Right lobe of liver (tissue), 4 donors: ENCODE measurements at regions not wholly inside any gene's neighbourhood (a gene's known extent, or its start where the extent isn't known, plus 50 kb on each side); places are given as distances from the start of the nearest gene placed in this dataset.

Experiments used
- CTCF ChIP-seq, 4 donors: fragments of 200-600 bp in 3 of 4; fragments of 450-650 bp in 1 of 4; IDR thresholded peaks; one replicate each; pipeline versions ENCODE4 v1.5.1 to v1.8.0; 2016 to 2022; ENCODE audit warnings: antibody characterized with exemption in 4 of 4, mild to moderate bottlenecking in 2 of 4
- POLR2A ChIP-seq: fragments of 450-650 bp; IDR thresholded peaks from one replicate; pipeline ENCODE4 v1.6.1; 2017; ENCODE audit warnings: antibody characterized with exemption, mild to moderate bottlenecking
- donor health status: DM: no; HTN: no; CAD: no.
- donor health status: DM: no; HTN: no; CAD: no.
- donor health status: DM: no; HTN: yes; CAD: no.

DNA sequence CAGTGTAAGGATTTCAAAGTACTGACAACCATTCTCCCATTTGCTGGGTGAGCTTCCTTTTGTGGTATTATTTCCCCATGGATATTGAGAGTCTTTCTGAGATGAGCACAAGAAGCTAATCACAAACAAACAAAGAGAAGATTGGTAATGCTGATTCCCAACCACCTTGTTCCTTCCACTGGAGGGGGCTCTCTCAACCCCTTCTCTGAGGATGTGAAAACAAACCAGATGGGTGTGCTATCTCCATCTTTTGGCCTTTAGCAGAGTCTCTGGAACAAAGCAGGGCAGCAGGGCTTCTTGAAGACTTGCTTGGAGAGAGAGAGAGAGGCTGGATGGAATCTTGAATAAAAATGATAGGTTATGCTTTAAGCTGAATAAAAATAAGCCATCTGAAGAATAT is 576.7 kb upstream of the ZNF462 start:
- TF ChIP-seq CTCF (IDR thresholded peaks at IDR 0.05) (peak in 1 of 4 donors; percentile 14), POLR2A (no peak)
